ENCODE measurements at regions not wholly inside any gene's neighbourhood (a gene's known extent, or its start where the extent isn't known, plus 50 kb on each side); places are given as distances from the start of the nearest gene placed in this dataset.

- Histone ChIP-seq H3K27ac (no peak overlapping the region), H3K27me3 (replicated peaks; ENCODE audit: insufficient read depth) (no peaks in the 10 kb centered on the region), H3K9me3 (no peaks in the 10 kb centered on the region), H3K4me3 (no peak overlapping the region), H3K36me3 (no peaks in the 10 kb centered on the region), H3K4me1 (ENCODE audit: control insufficient read depth in 1 of 2, low read depth in 2 of 2) (no peaks in the 10 kb centered on the region)
- TF ChIP-seq CTCF (IDR thresholded peaks at IDR 0.05): no peak
- no peak for ATAC-seq (ENCODE audit: insufficient number of reproducible peaks, low FRiP score, low read depth)
- no peak for DNase-seq (ENCODE audit: low spot score)
These were observed 741.5 kb downstream of the TYW1 start for GRCh38 chr7:67738145-67738544.

- ATAC-seq (ENCODE audit: insufficient number of reproducible peaks, low FRiP score, low read depth): no peak
- TF ChIP-seq CTCF (IDR thresholded peaks at IDR 0.05): no peak
- DNase-seq (ENCODE audit: low spot score): no peak
- Histone ChIP-seq H3K4me3 (no peak overlapping the region), H3K27ac (no peak overlapping the region), H3K4me1 (ENCODE audit: control insufficient read depth in 1 of 2, low read depth in 2 of 2) (no peaks in the 10 kb centered on the region), H3K9me3 (no peaks in the 10 kb centered on the region), H3K27me3 (replicated peaks; ENCODE audit: insufficient read depth) (no peaks in the 10 kb centered on the region), H3K36me3 (no peaks in the 10 kb centered on the region)
These were observed 742.3 kb downstream of the TYW1 start for GRCh38 chr7:67738958-67739357.

- Histone ChIP-seq H3K27me3 (replicated peaks; ENCODE audit: insufficient read depth) (no peaks in the 10 kb centered on the region), H3K36me3 (no peaks in the 10 kb centered on the region), H3K4me1 (ENCODE audit: control insufficient read depth in 1 of 2, low read depth in 2 of 2) (no peaks in the 10 kb centered on the region), H3K27ac (no peak overlapping the region), H3K4me3 (no peak overlapping the region), H3K9me3 (no peaks in the 10 kb centered on the region)
- DNase-seq (ENCODE audit: low spot score) (no peak), ATAC-seq (ENCODE audit: insufficient number of reproducible peaks, low FRiP score, low read depth) (no peak)
- no peak for TF ChIP-seq CTCF (IDR thresholded peaks at IDR 0.05)
These were observed 746.9 kb downstream of the TYW1 start for GRCh38 chr7:67743501-67743900.

GRCh38 chr7:67752227-67752626 is 755.6 kb downstream of the TYW1 start:
- Histone ChIP-seq H3K4me3 (no peak overlapping the region), H3K27ac (no peak overlapping the region), H3K27me3 (replicated peaks; ENCODE audit: insufficient read depth) (no peaks in the 10 kb centered on the region), H3K9me3 (no peaks in the 10 kb centered on the region), H3K36me3 (no peaks in the 10 kb centered on the region), H3K4me1 (ENCODE audit: control insufficient read depth in 1 of 2, low read depth in 2 of 2) (no peaks in the 10 kb centered on the region)
- DNase-seq (ENCODE audit: low spot score) (no peak), ATAC-seq (ENCODE audit: insufficient number of reproducible peaks, low FRiP score, low read depth) (no peak)
- TF ChIP-seq CTCF (IDR thresholded peaks at IDR 0.05): no peak

DNA sequence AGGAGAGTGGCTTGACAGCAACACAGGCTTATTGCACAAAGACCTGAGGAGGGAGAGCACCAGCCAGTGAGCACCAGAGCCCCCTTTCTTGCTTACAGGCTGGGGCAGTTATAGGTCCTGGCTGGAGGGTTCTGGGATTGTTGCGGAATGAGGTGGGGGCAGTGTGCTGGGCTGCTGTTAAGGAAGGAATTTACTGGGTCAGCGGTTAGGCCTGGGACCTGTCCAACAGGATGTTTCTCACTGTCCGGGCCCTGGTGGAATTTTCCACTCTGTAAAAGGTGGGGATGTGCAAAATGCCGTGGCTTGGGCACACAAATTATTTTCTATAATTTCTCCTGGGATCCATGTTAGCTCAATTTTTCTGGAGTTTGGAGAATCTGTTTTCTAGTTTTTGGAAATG is 757.3 kb downstream of the TYW1 start:
- Histone ChIP-seq H3K36me3 (no peaks in the 10 kb centered on the region), H3K27ac (no peak overlapping the region), H3K4me3 (no peak overlapping the region), H3K4me1 (ENCODE audit: control insufficient read depth in 1 of 2, low read depth in 2 of 2) (no peaks in the 10 kb centered on the region), H3K9me3 (no peaks in the 10 kb centered on the region), H3K27me3 (replicated peaks; ENCODE audit: insufficient read depth) (no peaks in the 10 kb centered on the region)
- ATAC-seq (ENCODE audit: insufficient number of reproducible peaks, low FRiP score, low read depth): no peak
- DNase-seq (ENCODE audit: low spot score): no peak
- no peak for TF ChIP-seq CTCF (IDR thresholded peaks at IDR 0.05)
